ENCODE measurements at regions not wholly inside any gene's neighbourhood (a gene's known extent, or its start where the extent isn't known, plus 50 kb on each side); places are given as distances from the start of the nearest gene placed in this dataset.

- Histone ChIP-seq H3K9me3 (ENCODE audit: control insufficient read depth, insufficient read depth, low read length) (no peaks in the 10 kb centered on the region), H3K27ac (ENCODE audit: low read depth, low read length) (no peak overlapping the region), H3K27me3 (ENCODE audit: control insufficient read depth, insufficient read depth, low read length) (no peaks in the 10 kb centered on the region), H3K4me3 (ENCODE audit: low read depth, low read length) (no peak overlapping the region)
- no peak for TF ChIP-seq CTCF (IDR thresholded peaks at IDR 0.05; ENCODE audit: low read depth, low read length)
- no peak for DNase-seq (ENCODE audit: low read depth, low spot score)
- ChIA-PET CTCF (no interaction called here), POLR2A (no interaction called here)
Measured at GRCh38 chr3:154583086-154583634, 153.2 kb upstream of the GPR149 start.

- Histone ChIP-seq H3K27me3 (ENCODE audit: control insufficient read depth, insufficient read depth, low read length) (no peaks in the 10 kb centered on the region), H3K4me3 (ENCODE audit: low read depth, low read length) (no peak overlapping the region), H3K9me3 (ENCODE audit: control insufficient read depth, insufficient read depth, low read length) (no peaks in the 10 kb centered on the region), H3K27ac (ENCODE audit: low read depth, low read length) (no peak overlapping the region)
- ChIA-PET CTCF (no interaction called here), POLR2A (no interaction called here)
- TF ChIP-seq CTCF (IDR thresholded peaks at IDR 0.05; ENCODE audit: low read depth, low read length), result no peak
- DNase-seq (ENCODE audit: low read depth, low spot score), result no peak
Measured at GRCh38 chr3:154582501-154582900, 152.5 kb upstream of the GPR149 start.

GRCh38 chr3:154571553-154572226 is 141.7 kb upstream of the GPR149 start:
- CTCF ChIA-PET, result no interaction called here
- Histone ChIP-seq H3K9me3 (ENCODE audit: control insufficient read depth, insufficient read depth, low read length) (no peaks in the 10 kb centered on the region), H3K27ac (ENCODE audit: low read depth, low read length) (no peak overlapping the region), H3K4me3 (ENCODE audit: low read depth, low read length) (no peak overlapping the region), H3K27me3 (ENCODE audit: control insufficient read depth, insufficient read depth, low read length) (no peaks in the 10 kb centered on the region)
- DNase-seq (ENCODE audit: low read depth, low spot score), result no peak
- TF ChIP-seq CTCF (IDR thresholded peaks at IDR 0.05; ENCODE audit: low read depth, low read length), result no peak
- POLR2A ChIA-PET, result no interaction called here

- Histone ChIP-seq H3K9me3 (ENCODE audit: control insufficient read depth, insufficient read depth, low read length) (no peaks in the 10 kb centered on the region), H3K4me3 (ENCODE audit: low read depth, low read length) (no peak overlapping the region), H3K27me3 (ENCODE audit: control insufficient read depth, insufficient read depth, low read length) (no peaks in the 10 kb centered on the region), H3K27ac (ENCODE audit: low read depth, low read length) (no peak overlapping the region)
- DNase-seq (ENCODE audit: low read depth, low spot score), result no peak
- ChIA-PET CTCF (no interaction called here), POLR2A (no interaction called here)
- TF ChIP-seq CTCF (IDR thresholded peaks at IDR 0.05; ENCODE audit: low read depth, low read length), result no peak
Measured at GRCh38 chr3:154568064-154568463, 138.1 kb upstream of the GPR149 start.

GRCh38 chr3:154559623-154560022 is 129.6 kb upstream of the GPR149 start:
- Histone ChIP-seq H3K4me3 (ENCODE audit: low read depth, low read length) (no peak overlapping the region), H3K9me3 (ENCODE audit: control insufficient read depth, insufficient read depth, low read length) (no peaks in the 10 kb centered on the region), H3K27me3 (ENCODE audit: control insufficient read depth, insufficient read depth, low read length) (no peaks in the 10 kb centered on the region), H3K27ac (ENCODE audit: low read depth, low read length) (no peak overlapping the region)
- ChIA-PET POLR2A (no interaction called here), CTCF (no interaction called here)
- no peak for TF ChIP-seq CTCF (IDR thresholded peaks at IDR 0.05; ENCODE audit: low read depth, low read length)
- DNase-seq (ENCODE audit: low read depth, low spot score), result no peak
